Esophagus squamous epithelium (tissue), 4 donors: ENCODE measurements at regions not wholly inside any gene's neighbourhood (a gene's known extent, or its start where the extent isn't known, plus 50 kb on each side); places are given as distances from the start of the nearest gene placed in this dataset.

Source experiments
- CTCF ChIP-seq, 6 experiments: fragments of 450-650 bp in 4 of 6; fragments of 200-600 bp in 2 of 6; sonication (generic) in 2 of 6; IDR thresholded peaks; one replicate each; pipeline ENCODE4 v1.5.1; 2016 to 2019; ENCODE audit warnings: antibody characterized with exemption in 6 of 6, mild to moderate bottlenecking in 4 of 6, moderate library complexity in 4 of 6
- POLR2A ChIP-seq, 4 donors: fragments of 450-650 bp; IDR thresholded peaks; one replicate each; pipeline ENCODE4 v1.6.1; 2017; ENCODE audit warnings: antibody characterized with exemption in 4 of 4, mild to moderate bottlenecking in 4 of 4, moderate library complexity in 3 of 4

DNA sequence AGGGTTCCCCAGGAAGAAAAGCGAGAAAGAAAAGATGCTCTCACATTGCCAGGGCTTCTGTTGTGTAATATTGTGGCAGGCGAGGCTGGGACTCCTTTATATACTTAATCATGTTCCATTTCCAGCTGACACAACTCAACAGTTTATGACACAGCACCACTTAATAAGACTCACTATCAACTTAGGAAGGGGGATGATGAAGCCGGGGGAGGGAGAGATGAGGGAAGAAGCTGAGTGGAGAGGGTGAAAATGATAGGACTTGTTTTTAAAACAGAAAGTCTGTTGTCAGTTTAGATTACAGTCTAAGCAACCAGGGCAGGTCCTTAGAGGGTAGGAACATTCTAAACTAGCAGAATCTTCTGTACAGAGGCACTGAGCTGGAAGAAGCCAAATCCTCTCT lies 397.0 kb downstream of the NXPE2 start:
- TF ChIP-seq CTCF (IDR thresholded peaks at IDR 0.05) (no peak), POLR2A (IDR thresholded peaks at IDR 0.05) (no peak)
